Neural progenitor cell (in vitro differentiated cells): ENCODE measurements at regions not wholly inside any gene's neighbourhood (a gene's known extent, or its start where the extent isn't known, plus 50 kb on each side); places are given as distances from the start of the nearest gene placed in this dataset.

Experiments used
- DNase-seq: peaks from one replicate; pipeline ENCODE4 v3.0.0-alpha.2; 2016; ENCODE audit warnings: low spot score
- H2AFZ ChIP-seq: fragments of 200-600 bp; sonication (generic); replicated peaks from 2 replicates; pipeline ENCODE4 v1.6.1; 2016; ENCODE audit warnings: antibody characterized with exemption
- H3F3A ChIP-seq: fragments of 200-600 bp; sonication (generic); 2 replicates; pipeline ENCODE4 v1.6.1; 2016; ENCODE audit warnings: antibody characterized with exemption, low read depth
- H3K27ac ChIP-seq: fragments of 200-600 bp; sonication (generic); 2 replicates; pipeline ENCODE4 v1.5.1; 2016; ENCODE audit warnings: mild to moderate bottlenecking
- H3K27me3 ChIP-seq: fragments of 200-600 bp; sonication (generic); 2 replicates; pipeline ENCODE4 v1.6.1; 2016; ENCODE audit warnings: mild to moderate bottlenecking, moderate library complexity
- H3K36me3 ChIP-seq: fragments of 200-600 bp; sonication (generic); 2 replicates; pipeline ENCODE4 v1.5.1; 2016
- H3K4me1 ChIP-seq: fragments of 200-600 bp; sonication (generic); 2 replicates; pipeline ENCODE4 v1.6.1; 2016; ENCODE audit warnings: mixed run types
- H3K4me2 ChIP-seq: fragments of 200-600 bp; sonication (generic); 2 replicates; pipeline ENCODE4 v1.6.1; 2016
- H3K4me3 ChIP-seq: fragments of 200-600 bp; sonication (generic); 2 replicates; pipeline ENCODE4 v1.5.1; 2016
- H3K79me2 ChIP-seq: fragments of 200-600 bp; sonication (generic); 2 replicates; pipeline ENCODE4 v1.6.1; 2016; ENCODE audit warnings: low read depth
- H3K9ac ChIP-seq: fragments of 200-600 bp; sonication (generic); 2 replicates; pipeline ENCODE4 v1.6.1; 2016
- H3K9me3 ChIP-seq: fragments of 200-600 bp; sonication (generic); 2 replicates; pipeline ENCODE4 v1.5.1; 2016; ENCODE audit warnings: low read depth
- H4K20me1 ChIP-seq: fragments of 200-600 bp; sonication (generic); 2 replicates; pipeline ENCODE4 v1.6.1; 2016; ENCODE audit warnings: low read depth
- H3K27ac Mint-ChIP-seq: 3 replicates; pipeline ENCODE4 v1.8.0; 2021; ENCODE audit warnings: mixed read lengths
- H3K27me3 Mint-ChIP-seq: 2 replicates; pipeline ENCODE4 v1.8.0; 2022; ENCODE audit warnings: low read depth, mild to moderate bottlenecking, inconsistent platforms, moderate library complexity, mixed read lengths; ENCODE audit not compliant: insufficient read depth
- H3K36me3 Mint-ChIP-seq: 3 replicates; pipeline ENCODE4 v1.8.0; 2021; ENCODE audit warnings: mixed read lengths
- H3K4me1 Mint-ChIP-seq: 3 replicates; pipeline ENCODE4 v1.8.0; 2021; ENCODE audit warnings: mixed read lengths
- H3K4me3 Mint-ChIP-seq: 3 replicates; pipeline ENCODE4 v1.8.0; 2021; ENCODE audit warnings: mild to moderate bottlenecking, moderate library complexity, mixed read lengths
- H3K9me3 Mint-ChIP-seq: 3 replicates; pipeline ENCODE4 v1.8.0; 2020; ENCODE audit warnings: mixed read lengths
- EZH2 ChIP-seq: fragments of 200-600 bp; sonication (generic); IDR thresholded peaks from 2 replicates; pipeline ENCODE4 v1.6.1; 2017; ENCODE audit warnings: antibody characterized with exemption, mild to moderate bottlenecking, moderate library complexity
- EZH2phosphoT487 ChIP-seq: fragments of 200-600 bp; sonication (generic); IDR thresholded peaks from 2 replicates; pipeline ENCODE4 v1.6.1; 2017; ENCODE audit warnings: antibody characterized with exemption
- TF ChIP-seq, protein P1 (sequence below): fragments of 200-600 bp; sonication (generic); IDR thresholded peaks from 2 replicates; pipeline ENCODE4 v1.5.1; 2017; ENCODE audit warnings: antibody characterized with exemption, mild to moderate bottlenecking

GRCh38 chr21:24097181-24097580, 1510.1 kb downstream of the MRPL39 start:
- Histone ChIP-seq H4K20me1 (no peaks in the 10 kb centered on the region), H3K79me2 (no peaks in the 10 kb centered on the region), H3K4me1 (no peaks in the 10 kb centered on the region), H3F3A (no peaks in the 10 kb centered on the region), H3K4me2 (no peak overlapping the region), H3K27me3 (no peaks in the 10 kb centered on the region), H3K9ac (no peak overlapping the region), H2AFZ (no peak overlapping the region), H3K36me3 (no peaks in the 10 kb centered on the region), H3K27ac (no peak overlapping the region), H3K9me3 (peaks cover 31% of the 10 kb centered on the region), H3K4me3 (no peak overlapping the region)
- H3K27me3 Mint-ChIP-seq = no peaks in the 10 kb centered on the region
- H3K36me3 Mint-ChIP-seq = no peaks in the 10 kb centered on the region
- H3K4me1 Mint-ChIP-seq = no peaks in the 10 kb centered on the region
- no peak overlapping the region for H3K27ac Mint-ChIP-seq
- DNase-seq = no peak
- H3K9me3 Mint-ChIP-seq = peaks cover 11% of the 10 kb centered on the region
- TF ChIP-seq, protein P1, sequence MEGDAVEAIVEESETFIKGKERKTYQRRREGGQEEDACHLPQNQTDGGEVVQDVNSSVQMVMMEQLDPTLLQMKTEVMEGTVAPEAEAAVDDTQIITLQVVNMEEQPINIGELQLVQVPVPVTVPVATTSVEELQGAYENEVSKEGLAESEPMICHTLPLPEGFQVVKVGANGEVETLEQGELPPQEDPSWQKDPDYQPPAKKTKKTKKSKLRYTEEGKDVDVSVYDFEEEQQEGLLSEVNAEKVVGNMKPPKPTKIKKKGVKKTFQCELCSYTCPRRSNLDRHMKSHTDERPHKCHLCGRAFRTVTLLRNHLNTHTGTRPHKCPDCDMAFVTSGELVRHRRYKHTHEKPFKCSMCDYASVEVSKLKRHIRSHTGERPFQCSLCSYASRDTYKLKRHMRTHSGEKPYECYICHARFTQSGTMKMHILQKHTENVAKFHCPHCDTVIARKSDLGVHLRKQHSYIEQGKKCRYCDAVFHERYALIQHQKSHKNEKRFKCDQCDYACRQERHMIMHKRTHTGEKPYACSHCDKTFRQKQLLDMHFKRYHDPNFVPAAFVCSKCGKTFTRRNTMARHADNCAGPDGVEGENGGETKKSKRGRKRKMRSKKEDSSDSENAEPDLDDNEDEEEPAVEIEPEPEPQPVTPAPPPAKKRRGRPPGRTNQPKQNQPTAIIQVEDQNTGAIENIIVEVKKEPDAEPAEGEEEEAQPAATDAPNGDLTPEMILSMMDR = no peak
- TF ChIP-seq EZH2phosphoT487 (no peak), EZH2 (no peak)
- H3K4me3 Mint-ChIP-seq = no peak overlapping the region

GRCh38 chr21:24096651-24097050, 1510.6 kb downstream of the MRPL39 start:
- no peak for DNase-seq
- Histone ChIP-seq H3K9me3 (peaks cover 27% of the 10 kb centered on the region), H3F3A (no peaks in the 10 kb centered on the region), H3K27me3 (no peaks in the 10 kb centered on the region), H3K27ac (no peak overlapping the region), H2AFZ (no peak overlapping the region), H3K9ac (no peak overlapping the region), H4K20me1 (no peaks in the 10 kb centered on the region), H3K4me3 (no peak overlapping the region), H3K4me1 (no peaks in the 10 kb centered on the region), H3K36me3 (no peaks in the 10 kb centered on the region), H3K79me2 (no peaks in the 10 kb centered on the region), H3K4me2 (no peak overlapping the region)
- TF ChIP-seq, protein P1 = no peak
- TF ChIP-seq EZH2 (no peak), EZH2phosphoT487 (no peak)
- Mint-ChIP-seq H3K27ac (no peak overlapping the region), H3K9me3 (peaks cover 11% of the 10 kb centered on the region), H3K36me3 (no peaks in the 10 kb centered on the region), H3K4me1 (no peaks in the 10 kb centered on the region), H3K4me3 (no peak overlapping the region), H3K27me3 (no peaks in the 10 kb centered on the region)

- no peaks in the 10 kb centered on the region for H3K36me3 Mint-ChIP-seq
- no peak for DNase-seq
- no peak overlapping the region for H3K4me2 ChIP-seq
These were observed 1514.2 kb downstream of the MRPL39 start for GRCh38 chr21:24093032-24093431.

More at GRCh38 chr21:24093032-24093431, 1514.2 kb downstream of the MRPL39 start:
- H3K4me1 ChIP-seq = no peaks in the 10 kb centered on the region
- TF ChIP-seq, protein P1 = no peak
- TF ChIP-seq EZH2 = no peak
- H3K79me2 ChIP-seq = no peaks in the 10 kb centered on the region
- no peaks in the 10 kb centered on the region for H3K27me3 Mint-ChIP-seq
- H2AFZ ChIP-seq = no peak overlapping the region
- no peak overlapping the region for H3K27ac ChIP-seq
- H3K36me3 ChIP-seq = no peaks in the 10 kb centered on the region
- H3K4me1 Mint-ChIP-seq = no peaks in the 10 kb centered on the region
- H3K4me3 Mint-ChIP-seq = no peak overlapping the region
- H3F3A ChIP-seq = no peaks in the 10 kb centered on the region
- no peaks in the 10 kb centered on the region for H3K27me3 ChIP-seq
- H3K9me3 ChIP-seq = peaks cover 24% of the 10 kb centered on the region
- no peak overlapping the region for H3K9ac ChIP-seq
- no peaks in the 10 kb centered on the region for H4K20me1 ChIP-seq
- H3K9me3 Mint-ChIP-seq = peaks cover 2% of the 10 kb centered on the region
- H3K27ac Mint-ChIP-seq = no peak overlapping the region
- no peak overlapping the region for H3K4me3 ChIP-seq
